HCT116 (cell line): ENCODE measurements at regions not wholly inside any gene's neighbourhood (a gene's known extent, or its start where the extent isn't known, plus 50 kb on each side); places are given as distances from the start of the nearest gene placed in this dataset.

Experiments
- ATAC-seq: fragments of 200-7000 bp; cut with Tn5 transposase; 2 replicates; pipeline ENCODE4 v1.9.1; 2020; ENCODE audit warnings: mild to moderate bottlenecking, moderate library complexity
- BruUV-seq: library from RNA; stranded (reverse); fragments of 400-500 nt; replicated peaks from 2 replicates; lab custom pipeline; 2021; lab: Mats Ljungman, UMichigan
- CTCF ChIA-PET: fragments of 300-600 bp; sonication (Branson Sonifier 250); formaldehyde crosslinking; loops from one replicate; lab custom pipeline; 2021; ENCODE audit warnings: antibody characterized with exemption; lab: Charles Lee
- POLR2A ChIA-PET: fragments of 300-600, 350-600 bp; sonication (Branson Sonifier 250); formaldehyde crosslinking; loops from one replicate; lab custom pipeline; 2021; ENCODE audit warnings: antibody characterized with exemption; lab: Charles Lee
- RAD21 ChIA-PET, 2 experiments: fragments of 300-600 bp; sonication (Branson Sonifier 250); formaldehyde crosslinking; loops; one replicate each; lab custom pipeline; 2023; ENCODE audit warnings: low total read pairs in 2 of 2; ENCODE audit not compliant: uncharacterized antibody in 2 of 2, unreplicated experiment in 2 of 2, low non-redundant PET in 1 of 2; lab: Charles Lee
- DNase-seq: peaks from one replicate; pipeline ENCODE4 v3.0.0-alpha.2; 2010; ENCODE audit warnings: low read depth, low spot score
- H2AFZ ChIP-seq: fragments of 200-600 bp; shearing (Covaris generic), sonication (generic); 2 replicates; pipeline ENCODE4 v1.6.1; 2017; ENCODE audit warnings: low read depth, mixed run types, mixed read lengths, antibody characterized with exemption, low read length; ENCODE audit not compliant: poor library complexity, severe bottlenecking
- H3K27ac ChIP-seq: 2 replicates; pipeline ENCODE4 v1.5.1; 2012; ENCODE audit warnings: low read depth, low read length
- H3K27me3 ChIP-seq: fragments of 200-600 bp; sonication (generic); 2 replicates; pipeline ENCODE4 v1.6.1; 2016; ENCODE audit warnings: mixed run types, low read length, mixed read lengths; ENCODE audit not compliant: insufficient read depth
- H3K36me3 ChIP-seq, 2 experiments: fragments of 200-500 bp in 1 of 2; fragments of 200-600 bp in 1 of 2; sonication (Bioruptor generic) in 1 of 2; sonication (generic) in 1 of 2; 2 replicates each; pipeline versions ENCODE4 v1.5.1 to v1.6.1; 2014 to 2016; ENCODE audit warnings: low read length in 2 of 2, inconsistent platforms in 1 of 2, mixed read lengths in 1 of 2, mixed run types in 1 of 2; ENCODE audit not compliant: insufficient read depth in 2 of 2, control insufficient read depth in 1 of 2
- H3K4me1 ChIP-seq, 2 experiments: fragments of 200-600 bp in 1 of 2; sonication (generic) in 1 of 2; 2 replicates each; pipeline versions ENCODE4 v1.5.1 to v1.6.1; 2012 to 2017; ENCODE audit warnings: low read length in 2 of 2, inconsistent platforms in 1 of 2, mild to moderate bottlenecking in 1 of 2, mixed read lengths in 1 of 2, mixed run types in 1 of 2, moderate library complexity in 1 of 2; ENCODE audit not compliant: insufficient read depth in 2 of 2, control insufficient read depth in 1 of 2
- H3K4me2 ChIP-seq: fragments of 200-600 bp; sonication (generic); 2 replicates; pipeline ENCODE4 v1.6.1; 2017; ENCODE audit warnings: mixed run types, low read length, mixed read lengths
- H3K4me3 ChIP-seq, 2 experiments: fragments of 200-600 bp in 1 of 2; sonication (generic) in 1 of 2; replicated peaks in 1 of 2; 2 replicates each; pipeline ENCODE4 v1.5.1; 2011 to 2016; ENCODE audit warnings: low read length in 2 of 2, control low read depth in 1 of 2, low read depth in 1 of 2, mild to moderate bottlenecking in 1 of 2, mixed read lengths in 1 of 2, mixed run types in 1 of 2
- H3K79me2 ChIP-seq: fragments of 200-600 bp; sonication (generic); 2 replicates; pipeline ENCODE4 v1.6.1; 2017; ENCODE audit warnings: mild to moderate bottlenecking, mixed run types, low read length, moderate library complexity, mixed read lengths; ENCODE audit not compliant: insufficient read depth
- H3K9ac ChIP-seq: fragments of 200-600 bp; sonication (generic); 2 replicates; pipeline ENCODE4 v1.6.1; 2016; ENCODE audit warnings: low read length, mixed read lengths
- H3K9me2 ChIP-seq: fragments of 200-600 bp; sonication (generic), shearing (Covaris generic); 2 replicates; pipeline ENCODE4 v1.6.1; 2017; ENCODE audit warnings: mixed run types, mild to moderate bottlenecking, moderate library complexity; ENCODE audit not compliant: insufficient read depth
- H3K9me3 ChIP-seq, 2 experiments: fragments of 200-500 bp in 1 of 2; fragments of 200-600 bp in 1 of 2; sonication (Bioruptor generic) in 1 of 2; sonication (generic) in 1 of 2; 2 replicates each; pipeline ENCODE4 v1.6.1; 2014 to 2017; ENCODE audit warnings: low read length in 2 of 2, mixed read lengths in 2 of 2, inconsistent platforms in 1 of 2, low read depth in 1 of 2, mild to moderate bottlenecking in 1 of 2, mixed run types in 1 of 2, moderate library complexity in 1 of 2; ENCODE audit not compliant: control insufficient read depth in 1 of 2, insufficient read depth in 1 of 2
- H4K20me1 ChIP-seq: fragments of 200-600 bp; sonication (generic), shearing (Covaris generic); 2 replicates; pipeline ENCODE4 v1.6.1; 2017; ENCODE audit warnings: mixed run types, mild to moderate bottlenecking, moderate library complexity; ENCODE audit not compliant: insufficient read depth
- CBX3 ChIP-seq: IDR thresholded peaks from 2 replicates; pipeline ENCODE4 v1.6.1; 2012; ENCODE audit warnings: low read depth
- CEBPB ChIP-seq: IDR thresholded peaks from 2 replicates; pipeline ENCODE4 v1.6.1; 2012; ENCODE audit warnings: low read depth
- EGR1 ChIP-seq: IDR thresholded peaks from 2 replicates; pipeline ENCODE4 v1.6.1; 2012; ENCODE audit warnings: low read depth
- EZH2phosphoT487 ChIP-seq: fragments of 200-600 bp; IDR thresholded peaks from 2 replicates; pipeline ENCODE4 v1.6.1; 2018; ENCODE audit warnings: antibody characterized with exemption, borderline replicate concordance
- MAX ChIP-seq: IDR thresholded peaks from 2 replicates; pipeline ENCODE4 v1.6.1; 2012
- POLR2A ChIP-seq: IDR thresholded peaks from 2 replicates; pipeline ENCODE4 v1.7.0; 2011; ENCODE audit warnings: borderline replicate concordance; ENCODE audit not compliant: insufficient read depth, insufficient read length; ENCODE audit errors: extremely low read depth
- REST ChIP-seq: IDR thresholded peaks from 2 replicates; pipeline ENCODE4 v1.6.1; 2012; ENCODE audit warnings: low read depth
- SRF ChIP-seq: IDR thresholded peaks from 2 replicates; pipeline ENCODE4 v1.6.1; 2012; ENCODE audit warnings: low read depth
- TCF7L2 ChIP-seq: IDR thresholded peaks from 2 replicates; pipeline ENCODE4 v1.7.0; 2011; ENCODE audit warnings: borderline replicate concordance, inconsistent platforms; ENCODE audit not compliant: insufficient read depth, insufficient read length; ENCODE audit errors: extremely low read depth
- ZNF274 ChIP-seq: fragments of 200-500 bp; sonication (Bioruptor generic); IDR thresholded peaks from 2 replicates; pipeline ENCODE4 v1.6.1; 2014; ENCODE audit warnings: mild to moderate bottlenecking, low read depth, low read length, inconsistent platforms
- intact Hi-C: fragments of 100-400 bp; cut with micrococcal nuclease; formaldehyde crosslinking; loops from 2 replicates; pipeline ENCODE4 v1.10.0; 2022
- TF ChIP-seq, protein P1 (sequence below), 3 experiments: fragments of 200-600 bp in 1 of 3; sonication (generic) in 1 of 3; IDR thresholded peaks in 2 of 3; conservative IDR thresholded peaks in 1 of 3; 2 replicates each; pipeline ENCODE4 v1.5.1; 2012 to 2017; ENCODE audit warnings: low read depth in 2 of 3, low read length in 2 of 3, antibody characterized with exemption in 1 of 3, borderline replicate concordance in 1 of 3, control low read depth in 1 of 3, mild to moderate bottlenecking in 1 of 3, mixed read lengths in 1 of 3, mixed run types in 1 of 3, moderate library complexity in 1 of 3; ENCODE audit not compliant: insufficient read depth in 1 of 3

- H3K27me3 ChIP-seq: peaks cover 57% of the 10 kb centered on the region
- no peaks in the 10 kb centered on the region for H3K9me2 ChIP-seq
- H3K9ac ChIP-seq: no peak overlapping the region
- no peak overlapping the region for H3K4me2 ChIP-seq
- H4K20me1 ChIP-seq: no peaks in the 10 kb centered on the region
- H3K4me3 ChIP-seq: no peak overlapping the region
- no peaks in the 10 kb centered on the region for H3K9me3 ChIP-seq
- RAD21 ChIA-PET: no interaction called here
- no peak for ATAC-seq
- BruUV-seq: no TSS peak
- H3K36me3 ChIP-seq: no peaks in the 10 kb centered on the region
- no peak overlapping the region for H2AFZ ChIP-seq
- POLR2A ChIA-PET: no interaction called here
- TF ChIP-seq EZH2phosphoT487 (no peak), SRF (no peak), MAX (no peak), ZNF274 (no peak), POLR2A (no peak), TCF7L2 (no peak), CBX3 (no peak), REST (no peak), EGR1 (no peak), CEBPB (no peak)
- TF ChIP-seq, protein P1, sequence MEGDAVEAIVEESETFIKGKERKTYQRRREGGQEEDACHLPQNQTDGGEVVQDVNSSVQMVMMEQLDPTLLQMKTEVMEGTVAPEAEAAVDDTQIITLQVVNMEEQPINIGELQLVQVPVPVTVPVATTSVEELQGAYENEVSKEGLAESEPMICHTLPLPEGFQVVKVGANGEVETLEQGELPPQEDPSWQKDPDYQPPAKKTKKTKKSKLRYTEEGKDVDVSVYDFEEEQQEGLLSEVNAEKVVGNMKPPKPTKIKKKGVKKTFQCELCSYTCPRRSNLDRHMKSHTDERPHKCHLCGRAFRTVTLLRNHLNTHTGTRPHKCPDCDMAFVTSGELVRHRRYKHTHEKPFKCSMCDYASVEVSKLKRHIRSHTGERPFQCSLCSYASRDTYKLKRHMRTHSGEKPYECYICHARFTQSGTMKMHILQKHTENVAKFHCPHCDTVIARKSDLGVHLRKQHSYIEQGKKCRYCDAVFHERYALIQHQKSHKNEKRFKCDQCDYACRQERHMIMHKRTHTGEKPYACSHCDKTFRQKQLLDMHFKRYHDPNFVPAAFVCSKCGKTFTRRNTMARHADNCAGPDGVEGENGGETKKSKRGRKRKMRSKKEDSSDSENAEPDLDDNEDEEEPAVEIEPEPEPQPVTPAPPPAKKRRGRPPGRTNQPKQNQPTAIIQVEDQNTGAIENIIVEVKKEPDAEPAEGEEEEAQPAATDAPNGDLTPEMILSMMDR (IDR thresholded peaks at IDR 0.05 in 2 of 3, conservative IDR thresholded peaks at IDR 0.05 in 1 of 3; ENCODE audit: borderline replicate concordance in 1 of 3, insufficient read depth in 1 of 3, low read depth in 2 of 3, low read length in 2 of 3): no peak
- TF ChIP-seq, all 23 proteins: peak for 0
- intact Hi-C loops: no loop called here
- Histone ChIP-seq H3K79me2 (no peaks in the 10 kb centered on the region), H3K4me1 (no peaks in the 10 kb centered on the region), H3K27ac (no peak overlapping the region)
- CTCF ChIA-PET: no interaction called here
- no peak for DNase-seq
Measured at GRCh38 chr11:116263019-116263418, 509.8 kb downstream of the BUD13 start.
